BJ (cell line): ENCODE measurements at regions not wholly inside any gene's neighbourhood (a gene's known extent, or its start where the extent isn't known, plus 50 kb on each side); places are given as distances from the start of the nearest gene placed in this dataset.

Source experiments
- CTCF ChIA-PET: fragments of 350-600 bp; formaldehyde crosslinking; extraction: SDS; loops from one replicate; lab custom pipeline; 2021; ENCODE audit warnings: antibody characterized with exemption, inconsistent platforms; lab: Yijun Ruan, JAX
- POLR2A ChIA-PET: fragments of 300-600 bp; sonication (Branson Sonifier 250); formaldehyde crosslinking; extraction: SDS; loops from one replicate; lab custom pipeline; 2021; ENCODE audit warnings: antibody characterized with exemption; lab: Charles Lee
- DNase-seq: peaks from one replicate; pipeline ENCODE4 v3.0.0-alpha.2; 2011; ENCODE audit warnings: low read depth
- H3K27me3 ChIP-seq: 2 replicates; pipeline ENCODE4 v1.6.0; 2011; ENCODE audit warnings: low read length; ENCODE audit not compliant: control insufficient read depth, insufficient read depth
- H3K36me3 ChIP-seq: 2 replicates; pipeline ENCODE4 v1.5.1; 2011; ENCODE audit warnings: low read length; ENCODE audit not compliant: control insufficient read depth, insufficient read depth
- H3K4me3 ChIP-seq: 2 replicates; pipeline ENCODE4 v1.5.1; 2011; ENCODE audit warnings: low read depth, mild to moderate bottlenecking, control low read depth, low read length
- CTCF ChIP-seq: IDR thresholded peaks from 2 replicates; pipeline ENCODE4 v1.5.1; 2011; ENCODE audit warnings: low read depth, mild to moderate bottlenecking, control low read depth, inconsistent platforms, low read length, moderate library complexity; ENCODE audit not compliant: insufficient read depth

GRCh38 chr7:10120936-10121335 is 852.7 kb upstream of the PHF14 start:
- ChIA-PET POLR2A (no interaction called here), CTCF (no interaction called here)
- Histone ChIP-seq H3K4me3 (no peak overlapping the region), H3K36me3 (no peaks in the 10 kb centered on the region), H3K27me3 (no peaks in the 10 kb centered on the region)
- no peak for DNase-seq
- no peak for TF ChIP-seq CTCF

- Histone ChIP-seq H3K36me3 (no peaks in the 10 kb centered on the region), H3K4me3 (no peak overlapping the region), H3K27me3 (no peaks in the 10 kb centered on the region)
- no peak for TF ChIP-seq CTCF
- ChIA-PET POLR2A (no interaction called here), CTCF (no interaction called here)
- DNase-seq = no peak
Measured at GRCh38 chr7:10121631-10122030, 852.0 kb upstream of the PHF14 start.

GRCh38 chr7:10122551-10123100 is 851.0 kb upstream of the PHF14 start:
- Histone ChIP-seq H3K27me3 (no peaks in the 10 kb centered on the region), H3K4me3 (no peak overlapping the region), H3K36me3 (no peaks in the 10 kb centered on the region)
- TF ChIP-seq CTCF = no peak
- ChIA-PET POLR2A (no interaction called here), CTCF (no interaction called here)
- DNase-seq = no peak

- DNase-seq = no peak
- ChIA-PET CTCF (no interaction called here), POLR2A (no interaction called here)
- TF ChIP-seq CTCF = no peak
- Histone ChIP-seq H3K27me3 (no peaks in the 10 kb centered on the region), H3K36me3 (no peaks in the 10 kb centered on the region), H3K4me3 (no peak overlapping the region)
Measured at GRCh38 chr7:10128748-10129147, 844.9 kb upstream of the PHF14 start.

- no peak for TF ChIP-seq CTCF
- ChIA-PET POLR2A (no interaction called here), CTCF (no interaction called here)
- H3K36me3 ChIP-seq = no peaks in the 10 kb centered on the region
- DNase-seq = no peak
- no peak overlapping the region for H3K4me3 ChIP-seq
- no peaks in the 10 kb centered on the region for H3K27me3 ChIP-seq
Measured at GRCh38 chr7:10138087-10138854, 835.4 kb upstream of the PHF14 start.
